ENCODE measurements at regions not wholly inside any gene's neighbourhood (a gene's known extent, or its start where the extent isn't known, plus 50 kb on each side); places are given as distances from the start of the nearest gene placed in this dataset.

DNA sequence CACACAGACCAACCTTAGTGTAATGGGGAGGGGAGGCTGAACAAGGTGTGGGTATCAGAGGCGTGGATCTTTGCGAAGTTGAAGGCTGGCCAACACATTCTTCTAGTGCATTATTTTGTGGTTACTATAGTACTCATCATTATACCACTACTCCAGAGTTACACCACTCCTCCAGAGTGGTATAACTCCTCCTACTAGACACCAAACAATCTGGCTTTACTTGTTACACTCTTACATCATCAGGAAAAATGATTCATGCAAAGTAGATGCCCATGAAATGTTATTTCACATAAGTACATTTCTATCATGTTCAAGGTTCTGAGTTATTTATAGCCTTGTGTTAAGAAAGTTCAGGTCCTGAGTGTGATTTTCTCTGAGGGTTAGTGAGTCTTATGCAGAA is 443.1 kb upstream of the OPRM1 start:
- TF ChIP-seq, protein P1, sequence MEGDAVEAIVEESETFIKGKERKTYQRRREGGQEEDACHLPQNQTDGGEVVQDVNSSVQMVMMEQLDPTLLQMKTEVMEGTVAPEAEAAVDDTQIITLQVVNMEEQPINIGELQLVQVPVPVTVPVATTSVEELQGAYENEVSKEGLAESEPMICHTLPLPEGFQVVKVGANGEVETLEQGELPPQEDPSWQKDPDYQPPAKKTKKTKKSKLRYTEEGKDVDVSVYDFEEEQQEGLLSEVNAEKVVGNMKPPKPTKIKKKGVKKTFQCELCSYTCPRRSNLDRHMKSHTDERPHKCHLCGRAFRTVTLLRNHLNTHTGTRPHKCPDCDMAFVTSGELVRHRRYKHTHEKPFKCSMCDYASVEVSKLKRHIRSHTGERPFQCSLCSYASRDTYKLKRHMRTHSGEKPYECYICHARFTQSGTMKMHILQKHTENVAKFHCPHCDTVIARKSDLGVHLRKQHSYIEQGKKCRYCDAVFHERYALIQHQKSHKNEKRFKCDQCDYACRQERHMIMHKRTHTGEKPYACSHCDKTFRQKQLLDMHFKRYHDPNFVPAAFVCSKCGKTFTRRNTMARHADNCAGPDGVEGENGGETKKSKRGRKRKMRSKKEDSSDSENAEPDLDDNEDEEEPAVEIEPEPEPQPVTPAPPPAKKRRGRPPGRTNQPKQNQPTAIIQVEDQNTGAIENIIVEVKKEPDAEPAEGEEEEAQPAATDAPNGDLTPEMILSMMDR (optimal IDR thresholded peaks at IDR 0.05 in 1 of 3, IDR thresholded peaks at IDR 0.05 in 1 of 3, conservative IDR thresholded peaks at IDR 0.05 in 1 of 3; ENCODE audit: extremely low read depth in 1 of 3, insufficient read depth in 2 of 3, low read length in 3 of 3): no peak
- no peak for TF ChIP-seq EZH2 (IDR thresholded peaks at IDR 0.05; ENCODE audit: low read length)

Measured in keratinocyte (primary cell).